GM23338 (cell line): ENCODE measurements at regions not wholly inside any gene's neighbourhood (a gene's known extent, or its start where the extent isn't known, plus 50 kb on each side); places are given as distances from the start of the nearest gene placed in this dataset.

Experiments
- ATAC-seq: fragments of 200-7000 bp; cut with Tn5 transposase; 3 replicates; pipeline ENCODE4 v1.9.1; 2020
- DNase-seq: peaks from one replicate; pipeline ENCODE4 v3.0.0-alpha.2; 2015; ENCODE audit warnings: low spot score
- H2AFZ ChIP-seq: fragments of 200-600 bp; sonication (generic); 2 replicates; pipeline ENCODE4 v1.8.0; 2016; ENCODE audit warnings: antibody characterized with exemption, mild to moderate bottlenecking, moderate library complexity
- H3F3A ChIP-seq: fragments of 200-600 bp; sonication (generic); replicated peaks from 2 replicates; pipeline ENCODE4 v1.8.0; 2017; ENCODE audit warnings: antibody characterized with exemption, mixed run types, low read depth
- H3K27ac ChIP-seq: fragments of 200-600 bp; sonication (generic); 2 replicates; pipeline ENCODE4 v1.6.1; 2016; ENCODE audit warnings: low read depth
- H3K27me3 ChIP-seq: fragments of 200-600 bp; sonication (generic); 2 replicates; pipeline ENCODE4 v1.8.0; 2016; ENCODE audit warnings: mild to moderate bottlenecking, mixed run types, moderate library complexity; ENCODE audit not compliant: insufficient read depth
- H3K36me3 ChIP-seq: fragments of 200-600 bp; sonication (generic); 2 replicates; pipeline ENCODE4 v1.8.0; 2016; ENCODE audit warnings: mild to moderate bottlenecking; ENCODE audit not compliant: insufficient read depth
- H3K4me1 ChIP-seq: fragments of 200-600 bp; sonication (generic); 2 replicates; pipeline ENCODE4 v1.8.0; 2016; ENCODE audit warnings: mild to moderate bottlenecking, moderate library complexity; ENCODE audit not compliant: insufficient read depth
- H3K4me2 ChIP-seq: fragments of 200-600 bp; sonication (generic); 2 replicates; pipeline ENCODE4 v1.7.1; 2017; ENCODE audit warnings: mixed run types
- H3K4me3 ChIP-seq: fragments of 200-600 bp; sonication (generic); 2 replicates; pipeline ENCODE4 v1.6.1; 2016; ENCODE audit warnings: mixed run types
- H3K79me2 ChIP-seq: fragments of 200-600 bp; sonication (generic); replicated peaks from 2 replicates; pipeline ENCODE4 v1.8.0; 2017; ENCODE audit warnings: mild to moderate bottlenecking; ENCODE audit not compliant: insufficient read depth
- H3K9me2 ChIP-seq: fragments of 200-600 bp; sonication (generic); 2 replicates; pipeline ENCODE4 v1.8.0; 2017; ENCODE audit not compliant: insufficient read depth
- H4K20me1 ChIP-seq: fragments of 200-600 bp; sonication (generic); replicated peaks from 2 replicates; pipeline ENCODE4 v1.8.0; 2017; ENCODE audit warnings: mild to moderate bottlenecking; ENCODE audit not compliant: insufficient read depth
- H3K27ac Mint-ChIP-seq: 2 replicates; pipeline ENCODE4 v1.8.0; 2020; ENCODE audit warnings: inconsistent platforms, mild to moderate bottlenecking, moderate library complexity, mixed read lengths
- H3K27me3 Mint-ChIP-seq: 3 replicates; pipeline ENCODE4 v1.8.0; 2022; ENCODE audit warnings: low read depth, mild to moderate bottlenecking, moderate library complexity, mixed read lengths, inconsistent platforms; ENCODE audit not compliant: insufficient read depth, poor library complexity
- H3K36me3 Mint-ChIP-seq: 3 replicates; pipeline ENCODE4 v1.8.0; 2021; ENCODE audit warnings: low read depth, mild to moderate bottlenecking, inconsistent platforms, moderate library complexity, mixed read lengths
- H3K4me1 Mint-ChIP-seq: 3 replicates; pipeline ENCODE4 v1.8.0; 2020; ENCODE audit warnings: mild to moderate bottlenecking, inconsistent platforms, mixed read lengths
- H3K4me3 Mint-ChIP-seq: 3 replicates; pipeline ENCODE4 v1.8.0; 2021; ENCODE audit warnings: moderate library complexity, mild to moderate bottlenecking, inconsistent platforms, mixed read lengths
- H3K9me3 Mint-ChIP-seq: 3 replicates; pipeline ENCODE4 v1.8.0; 2020; ENCODE audit warnings: moderate library complexity, mild to moderate bottlenecking, inconsistent platforms, mixed read lengths
- ETS1 ChIP-seq: IDR thresholded peaks from 2 replicates; pipeline ENCODE4 v1.6.1; 2016; ENCODE audit warnings: antibody characterized with exemption
- JUNB ChIP-seq: IDR thresholded peaks from one replicate; pipeline ENCODE4 v1.6.1; 2016; ENCODE audit warnings: antibody characterized with exemption; ENCODE audit not compliant: unreplicated experiment
- NANOG ChIP-seq: IDR thresholded peaks from 2 replicates; pipeline ENCODE4 v1.6.1; 2016; ENCODE audit warnings: antibody characterized with exemption, borderline replicate concordance
- POLR2AphosphoS5 ChIP-seq: IDR thresholded peaks from 2 replicates; pipeline ENCODE4 v1.6.1; 2016; ENCODE audit warnings: antibody characterized with exemption, low read depth
- ZNF331 ChIP-seq: fragments of 250-450 bp; sonication (Bioruptor Pico); IDR thresholded peaks from 2 replicates; pipeline ENCODE4 v1.5.0; 2020; ENCODE audit warnings: low read depth, mild to moderate bottlenecking, moderate library complexity
- ZNF462 ChIP-seq: fragments of 250-450 bp; sonication (Bioruptor Pico); IDR thresholded peaks from 2 replicates; pipeline ENCODE4 v1.5.0; 2020; ENCODE audit warnings: mild to moderate bottlenecking, moderate library complexity
- TF ChIP-seq, protein P1 (sequence below), 2 experiments: fragments of 200-600 bp in 1 of 2; sonication (generic) in 1 of 2; conservative IDR thresholded peaks; 2 replicates each; pipeline versions ENCODE4 v1.5.1 to v1.6.1; 2016 to 2017; ENCODE audit warnings: antibody characterized with exemption in 2 of 2, low read depth in 2 of 2, mild to moderate bottlenecking in 2 of 2, moderate library complexity in 1 of 2

DNA sequence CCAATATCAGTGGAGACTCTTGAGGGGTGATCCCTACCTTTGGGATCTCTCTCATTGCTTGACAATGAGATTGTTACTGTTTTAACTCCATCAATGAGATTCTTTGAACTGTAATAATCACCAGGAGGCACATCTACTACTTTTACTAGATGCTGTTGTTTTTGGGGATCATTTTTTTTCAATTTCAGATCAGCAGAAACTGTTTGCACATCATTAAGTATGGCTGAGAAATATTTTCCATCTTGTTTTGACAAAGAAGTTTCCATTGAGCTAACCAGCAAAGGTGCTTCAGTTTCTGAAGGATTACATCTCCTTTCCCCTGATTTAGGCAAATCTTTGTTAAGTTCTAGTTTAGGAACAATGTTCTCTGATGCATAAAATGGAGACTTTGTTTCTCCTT, 54.8 kb upstream of the SLC4A10 start (continued):
- no peak for TF ChIP-seq ZNF462 (CRISPR knock-in tag)
- TF ChIP-seq ZNF331: no peak

DNA sequence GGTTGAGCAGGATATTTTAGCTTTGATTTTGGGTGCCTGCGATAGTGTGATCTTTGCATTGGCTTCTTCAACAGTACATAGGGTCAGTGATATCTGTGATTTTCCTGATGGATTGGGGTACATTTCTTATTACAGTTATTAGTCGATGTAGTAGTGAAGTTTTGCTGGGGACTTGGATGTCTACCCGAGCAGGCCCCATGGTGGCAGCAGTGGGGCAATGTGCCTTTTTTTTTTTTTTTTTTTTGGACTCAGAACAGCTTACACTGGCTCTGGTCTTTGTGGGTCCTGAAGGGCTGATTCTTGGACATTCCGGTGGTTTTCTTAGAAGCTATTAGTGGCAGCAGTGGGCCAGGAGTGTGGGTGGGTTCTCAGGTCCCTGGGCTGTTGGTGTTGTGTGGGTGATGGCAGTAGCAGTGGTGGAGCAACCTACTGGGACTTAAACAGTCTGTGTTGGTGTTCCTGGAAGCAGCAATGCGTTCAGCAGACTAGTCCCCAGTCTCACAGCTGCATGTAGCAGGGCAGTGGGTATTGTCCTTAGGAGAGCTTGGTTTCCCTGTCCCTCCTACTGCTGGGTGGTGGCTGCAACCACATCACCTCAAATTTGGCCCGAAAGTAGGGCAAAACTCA, 53.7 kb upstream of the SLC4A10 start:
- Histone ChIP-seq H3K79me2 (no peaks in the 10 kb centered on the region), H3K27me3 (no peaks in the 10 kb centered on the region), H3K36me3 (no peaks in the 10 kb centered on the region), H4K20me1 (no peaks in the 10 kb centered on the region), H3K4me2 (no peak overlapping the region), H3K27ac (no peak overlapping the region), H2AFZ (peak overlapping the region; percentile 83; the same call in 1 of the 2 replicates), H3K4me1 (no peaks in the 10 kb centered on the region), H3K4me3 (no peak overlapping the region), H3F3A (no peaks in the 10 kb centered on the region), H3K9me2 (no peaks in the 10 kb centered on the region)
- Mint-ChIP-seq H3K27me3 (peaks cover 4% of the 10 kb centered on the region), H3K4me1 (no peaks in the 10 kb centered on the region), H3K27ac (no peak overlapping the region), H3K36me3 (no peaks in the 10 kb centered on the region), H3K9me3 (0 out of 3 replicates have a peak, but pooled peaks cover under 1% of the 10 kb centered on the region), H3K4me3 (no peak overlapping the region)
- peak; percentile 69 for ATAC-seq
- DNase-seq: peak; percentile 39
- TF ChIP-seq POLR2AphosphoS5 (no peak), ETS1 (no peak), NANOG (no peak), JUNB (no peak)
- TF ChIP-seq, protein P1, sequence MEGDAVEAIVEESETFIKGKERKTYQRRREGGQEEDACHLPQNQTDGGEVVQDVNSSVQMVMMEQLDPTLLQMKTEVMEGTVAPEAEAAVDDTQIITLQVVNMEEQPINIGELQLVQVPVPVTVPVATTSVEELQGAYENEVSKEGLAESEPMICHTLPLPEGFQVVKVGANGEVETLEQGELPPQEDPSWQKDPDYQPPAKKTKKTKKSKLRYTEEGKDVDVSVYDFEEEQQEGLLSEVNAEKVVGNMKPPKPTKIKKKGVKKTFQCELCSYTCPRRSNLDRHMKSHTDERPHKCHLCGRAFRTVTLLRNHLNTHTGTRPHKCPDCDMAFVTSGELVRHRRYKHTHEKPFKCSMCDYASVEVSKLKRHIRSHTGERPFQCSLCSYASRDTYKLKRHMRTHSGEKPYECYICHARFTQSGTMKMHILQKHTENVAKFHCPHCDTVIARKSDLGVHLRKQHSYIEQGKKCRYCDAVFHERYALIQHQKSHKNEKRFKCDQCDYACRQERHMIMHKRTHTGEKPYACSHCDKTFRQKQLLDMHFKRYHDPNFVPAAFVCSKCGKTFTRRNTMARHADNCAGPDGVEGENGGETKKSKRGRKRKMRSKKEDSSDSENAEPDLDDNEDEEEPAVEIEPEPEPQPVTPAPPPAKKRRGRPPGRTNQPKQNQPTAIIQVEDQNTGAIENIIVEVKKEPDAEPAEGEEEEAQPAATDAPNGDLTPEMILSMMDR (conservative IDR thresholded peaks at IDR 0.05; ENCODE audit: low read depth in 2 of 2): peak; percentile 47 to 49
